K562 (cell line): ENCODE measurements at regions not wholly inside any gene's neighbourhood (a gene's known extent, or its start where the extent isn't known, plus 50 kb on each side); places are given as distances from the start of the nearest gene placed in this dataset.

Source experiments
- GABPA ChIP-seq: fragments of 200-800 bp; sonication (Bioruptor generic); conservative IDR thresholded peaks from 2 replicates; pipeline ENCODE4 v1.6.1; 2016; ENCODE audit warnings: low read depth, missing genetic modification characterization, missing compliant biosample characterization
- TF ChIP-seq, protein P1 (sequence below), 3 experiments: IDR thresholded peaks in 2 of 3; conservative IDR thresholded peaks in 1 of 3; 2 replicates each; pipeline ENCODE4 v1.5.1; 2011 to 2012; ENCODE audit warnings: low read length in 3 of 3, mild to moderate bottlenecking in 3 of 3, control low read depth in 2 of 3, improper control_type of control experiment in 1 of 3, inconsistent platforms in 1 of 3, low read depth in 1 of 3, mixed read lengths in 1 of 3, moderate library complexity in 1 of 3; ENCODE audit not compliant: insufficient read depth in 2 of 3

DNA sequence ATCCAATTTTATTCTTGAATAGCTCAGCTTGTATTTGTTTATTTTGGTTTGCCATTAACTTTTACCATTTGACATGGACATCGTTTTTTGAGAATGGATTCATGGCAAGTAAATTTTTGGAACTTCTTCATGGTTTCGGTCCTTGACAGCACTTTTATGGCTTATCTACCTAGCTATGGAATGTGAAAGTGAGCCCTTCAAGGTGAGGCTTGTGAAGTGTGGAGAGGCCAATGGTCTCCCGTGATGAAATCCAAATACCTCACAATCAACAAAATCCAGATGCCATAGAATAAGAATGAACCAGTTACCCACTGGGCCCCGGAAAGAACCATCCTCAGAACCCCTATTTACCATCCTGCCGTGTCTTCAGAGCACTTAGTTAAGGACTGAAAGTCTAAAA lies 978.8 kb downstream of the FSCB start:
- TF ChIP-seq, protein P1, sequence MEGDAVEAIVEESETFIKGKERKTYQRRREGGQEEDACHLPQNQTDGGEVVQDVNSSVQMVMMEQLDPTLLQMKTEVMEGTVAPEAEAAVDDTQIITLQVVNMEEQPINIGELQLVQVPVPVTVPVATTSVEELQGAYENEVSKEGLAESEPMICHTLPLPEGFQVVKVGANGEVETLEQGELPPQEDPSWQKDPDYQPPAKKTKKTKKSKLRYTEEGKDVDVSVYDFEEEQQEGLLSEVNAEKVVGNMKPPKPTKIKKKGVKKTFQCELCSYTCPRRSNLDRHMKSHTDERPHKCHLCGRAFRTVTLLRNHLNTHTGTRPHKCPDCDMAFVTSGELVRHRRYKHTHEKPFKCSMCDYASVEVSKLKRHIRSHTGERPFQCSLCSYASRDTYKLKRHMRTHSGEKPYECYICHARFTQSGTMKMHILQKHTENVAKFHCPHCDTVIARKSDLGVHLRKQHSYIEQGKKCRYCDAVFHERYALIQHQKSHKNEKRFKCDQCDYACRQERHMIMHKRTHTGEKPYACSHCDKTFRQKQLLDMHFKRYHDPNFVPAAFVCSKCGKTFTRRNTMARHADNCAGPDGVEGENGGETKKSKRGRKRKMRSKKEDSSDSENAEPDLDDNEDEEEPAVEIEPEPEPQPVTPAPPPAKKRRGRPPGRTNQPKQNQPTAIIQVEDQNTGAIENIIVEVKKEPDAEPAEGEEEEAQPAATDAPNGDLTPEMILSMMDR (IDR thresholded peaks at IDR 0.05 in 2 of 3, conservative IDR thresholded peaks at IDR 0.05 in 1 of 3; ENCODE audit: insufficient read depth in 2 of 3, low read depth in 1 of 3, low read length in 3 of 3), result no peak
- TF ChIP-seq GABPA, result no peak
